ENCODE measurements at regions not wholly inside any gene's neighbourhood (a gene's known extent, or its start where the extent isn't known, plus 50 kb on each side); places are given as distances from the start of the nearest gene placed in this dataset.

- no peak for DNase-seq (ENCODE audit: low read depth in 2 of 2)
Measured at GRCh38 chr20:58600756-58601155, 50.3 kb upstream of the STX16 start.

- DNase-seq (ENCODE audit: low read depth in 2 of 2): no peak
Measured at GRCh38 chr20:58599966-58600365, 51.1 kb upstream of the STX16 start.

- no peak for DNase-seq (ENCODE audit: low read depth in 2 of 2)
Measured at GRCh38 chr20:58598211-58599015, 52.7 kb upstream of the STX16 start.

- peak in 1 of 2 experiments; percentile 53 for DNase-seq (ENCODE audit: low read depth in 2 of 2)
Measured at GRCh38 chr20:58597249-58597891, 53.7 kb upstream of the STX16 start.

- peak in 1 of 2 experiments; percentile 42 for DNase-seq (ENCODE audit: low read depth in 2 of 2)
Measured at GRCh38 chr20:58596750-58597248, 54.3 kb upstream of the STX16 start.

GRCh38 chr20:58596244-58596643 lies 54.8 kb upstream of the STX16 start:
- no peak for DNase-seq (ENCODE audit: low read depth in 2 of 2)

GRCh38 chr20:58595167-58595566 lies 55.9 kb upstream of the STX16 start:
- DNase-seq (ENCODE audit: low read depth in 2 of 2): no peak

GRCh38 chr20:58593880-58594638 lies 57.0 kb upstream of the STX16 start:
- DNase-seq (ENCODE audit: low read depth in 2 of 2): no peak

GRCh38 chr20:58592076-58592695 lies 58.9 kb upstream of the STX16 start:
- no peak for DNase-seq (ENCODE audit: low read depth in 2 of 2)

GRCh38 chr20:58590679-58591473 lies 60.2 kb upstream of the STX16 start:
- DNase-seq (ENCODE audit: low read depth in 2 of 2): no peak

- DNase-seq (ENCODE audit: low read depth in 2 of 2): no peak
Measured at GRCh38 chr20:58587467-58587866, 63.6 kb upstream of the STX16 start.

- no peak for DNase-seq (ENCODE audit: low read depth in 2 of 2)
Measured at GRCh38 chr20:58586565-58587093, 64.5 kb upstream of the STX16 start.

GRCh38 chr20:58585753-58586540 lies 65.1 kb upstream of the STX16 start:
- DNase-seq (ENCODE audit: low read depth in 2 of 2): no peak

GRCh38 chr20:58584881-58585752 lies 66.0 kb upstream of the STX16 start:
- no peak for DNase-seq (ENCODE audit: low read depth in 2 of 2)

- DNase-seq (ENCODE audit: low read depth in 2 of 2): no peak
Measured at GRCh38 chr20:58584051-58584824, 66.8 kb upstream of the STX16 start.

GRCh38 chr20:58583586-58583985 lies 67.5 kb upstream of the STX16 start:
- DNase-seq (ENCODE audit: low read depth in 2 of 2): no peak

GRCh38 chr20:58583176-58583575 lies 67.9 kb upstream of the STX16 start:
- DNase-seq (ENCODE audit: low read depth in 2 of 2): no peak

GRCh38 chr20:58580474-58580835 lies 65.3 kb upstream of the APCDD1L start:
- no peak for DNase-seq (ENCODE audit: low read depth in 2 of 2)

All from fibroblast of skin of left quadriceps (primary cell).